Embryonic facial prominence (tissue), 1 donor: ENCODE measurements at regions not wholly inside any gene's neighbourhood (a gene's known extent, or its start where the extent isn't known, plus 50 kb on each side); places are given as distances from the start of the nearest gene placed in this dataset.

Experiments
- DNase-seq: peaks from one replicate; pipeline ENCODE4 v3.0.0-alpha.2; 2016; ENCODE audit errors: extremely low spot score

GRCh38 chr22:48665311-48665995, 1162.2 kb downstream of the BRD1 start:
- DNase-seq: peak; percentile 24

GRCh38 chr22:48664586-48664985, 1163.1 kb downstream of the BRD1 start:
- no peak for DNase-seq

GRCh38 chr22:48663297-48663696, 1164.4 kb downstream of the BRD1 start:
- DNase-seq: no peak

DNA sequence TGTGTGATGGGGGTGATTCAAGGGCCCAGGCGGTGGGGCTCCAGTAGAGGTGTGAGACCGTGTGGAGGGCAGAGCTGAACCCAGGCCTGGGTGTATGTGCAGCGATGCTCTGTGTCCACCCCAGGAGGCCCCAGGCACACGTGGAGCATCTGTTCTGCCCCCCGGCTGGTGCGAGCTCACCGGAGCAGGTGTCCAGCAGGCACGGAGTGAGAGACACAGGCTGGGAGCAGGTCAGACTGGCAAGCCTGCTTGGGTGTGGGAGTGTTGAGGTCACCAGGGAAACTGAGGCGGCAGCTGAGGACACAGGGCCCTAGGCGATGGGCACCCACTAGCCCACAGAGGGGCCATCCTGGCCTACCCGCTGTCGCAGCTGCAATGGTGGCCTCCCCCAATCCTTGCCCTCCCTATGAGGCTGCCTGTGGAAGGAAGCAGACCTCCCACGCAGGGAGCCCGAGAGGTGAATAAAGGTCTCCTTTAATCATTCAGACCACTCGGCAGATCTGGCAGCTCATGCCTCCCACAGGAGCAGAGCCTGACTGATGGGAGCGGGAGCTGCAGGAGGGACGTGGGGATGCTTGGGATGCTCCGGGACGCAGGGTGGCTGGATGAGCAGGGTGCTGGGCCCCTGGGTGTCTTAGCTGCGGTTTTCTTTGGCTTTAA, 1165.1 kb downstream of the BRD1 start:
- no peak for DNase-seq

- DNase-seq: no peak
These were observed 1165.7 kb downstream of the BRD1 start for GRCh38 chr22:48661984-48662383.

GRCh38 chr22:48660790-48661740, 1166.6 kb downstream of the BRD1 start:
- no peak for DNase-seq

GRCh38 chr22:48660104-48660789, 1167.4 kb downstream of the BRD1 start:
- DNase-seq: no peak

DNA sequence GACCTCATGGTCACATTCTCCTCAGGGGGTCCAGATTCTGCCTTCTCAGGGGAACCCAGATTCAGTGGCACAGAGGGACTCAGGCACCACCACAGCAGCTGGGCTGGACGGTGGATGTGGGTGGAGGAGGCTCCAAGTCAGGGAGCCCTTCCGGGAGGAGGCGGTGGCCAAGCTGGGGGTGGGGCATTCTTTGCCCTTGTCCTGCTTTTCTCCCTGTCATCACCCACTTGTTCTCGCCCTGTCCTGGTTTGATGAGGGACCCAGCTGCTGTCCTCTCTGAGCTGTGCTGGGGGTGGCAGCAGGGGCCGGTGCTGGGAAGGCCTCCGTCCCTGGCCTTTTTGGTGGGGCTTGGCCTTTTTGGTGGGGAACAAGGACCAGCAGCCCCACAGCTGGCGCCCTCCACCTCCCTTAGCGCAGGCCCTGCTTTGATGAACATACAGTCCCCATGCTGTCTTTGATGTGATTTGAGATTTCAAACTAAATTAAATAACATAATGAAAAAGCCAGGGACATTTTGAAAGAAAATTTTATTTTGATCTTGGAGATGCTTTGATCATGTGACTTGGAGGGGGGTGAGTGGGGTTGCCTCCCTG, 1168.2 kb downstream of the BRD1 start:
- DNase-seq: no peak

- DNase-seq: no peak
These were observed 1168.8 kb downstream of the BRD1 start for GRCh38 chr22:48658871-48659270.

DNA sequence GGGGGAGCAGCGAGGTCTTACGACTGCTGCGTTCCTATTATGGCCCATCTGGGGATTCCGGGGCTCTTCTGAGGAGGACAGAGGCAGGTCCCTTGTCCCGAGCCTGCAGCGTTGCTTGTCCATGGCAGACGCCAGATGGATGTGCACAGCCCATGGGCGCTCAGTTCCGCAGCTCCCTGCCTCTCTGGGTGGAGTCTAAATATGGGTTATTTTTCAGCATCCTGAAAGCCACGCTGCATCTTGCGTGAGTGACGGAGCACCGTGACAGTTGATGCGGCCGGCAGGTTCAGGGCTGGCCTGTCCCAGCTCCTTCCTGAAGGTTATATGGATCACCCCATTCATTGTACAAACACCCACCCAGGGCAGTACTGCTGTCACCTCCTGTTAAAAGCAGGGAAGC, 1169.4 kb downstream of the BRD1 start:
- no peak for DNase-seq

DNA sequence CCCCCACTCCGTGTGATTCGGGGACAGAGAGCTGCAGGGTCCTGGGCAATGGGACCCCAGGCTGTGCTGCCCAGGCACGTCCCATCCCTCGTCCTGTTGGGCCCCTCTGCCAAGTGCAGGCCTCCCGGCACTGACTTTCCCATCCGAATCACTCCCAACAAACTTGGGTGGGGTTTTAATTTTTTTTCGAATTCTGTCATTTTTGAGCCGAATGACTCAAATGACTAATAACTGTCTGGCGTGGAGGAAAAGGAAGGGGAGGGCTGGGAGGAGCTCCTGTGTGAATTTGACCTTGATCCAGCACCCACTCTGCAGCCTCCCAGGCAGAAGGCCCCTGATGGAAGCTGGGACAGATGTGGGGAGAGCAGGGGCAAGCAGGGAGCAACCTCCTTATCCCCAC, 1173.2 kb downstream of the BRD1 start:
- no peak for DNase-seq

GRCh38 chr22:48653929-48654328, 1173.7 kb downstream of the BRD1 start:
- no peak for DNase-seq

DNA sequence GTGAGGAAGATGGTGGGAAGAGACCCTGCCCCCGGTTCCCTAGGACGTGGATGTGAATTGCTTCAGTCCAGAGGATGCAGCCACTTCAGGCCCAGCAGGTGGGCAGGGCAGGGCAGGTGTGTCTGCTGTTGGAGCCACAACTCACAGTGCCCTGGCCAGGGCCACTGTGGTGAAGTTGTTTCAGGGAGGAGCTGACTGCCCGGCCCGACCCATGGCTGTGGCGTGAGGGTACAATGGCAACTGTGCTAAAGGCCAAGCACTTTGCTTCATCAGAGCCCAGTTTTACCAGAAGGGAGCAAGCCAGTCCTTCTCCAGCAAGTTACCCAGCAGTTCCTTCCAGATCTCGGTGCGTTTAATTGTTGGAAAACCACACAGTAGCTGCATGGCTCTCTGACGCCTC, 1174.4 kb downstream of the BRD1 start:
- no peak for DNase-seq

- no peak for DNase-seq
These were observed 1174.9 kb downstream of the BRD1 start for GRCh38 chr22:48652796-48653195.

DNA sequence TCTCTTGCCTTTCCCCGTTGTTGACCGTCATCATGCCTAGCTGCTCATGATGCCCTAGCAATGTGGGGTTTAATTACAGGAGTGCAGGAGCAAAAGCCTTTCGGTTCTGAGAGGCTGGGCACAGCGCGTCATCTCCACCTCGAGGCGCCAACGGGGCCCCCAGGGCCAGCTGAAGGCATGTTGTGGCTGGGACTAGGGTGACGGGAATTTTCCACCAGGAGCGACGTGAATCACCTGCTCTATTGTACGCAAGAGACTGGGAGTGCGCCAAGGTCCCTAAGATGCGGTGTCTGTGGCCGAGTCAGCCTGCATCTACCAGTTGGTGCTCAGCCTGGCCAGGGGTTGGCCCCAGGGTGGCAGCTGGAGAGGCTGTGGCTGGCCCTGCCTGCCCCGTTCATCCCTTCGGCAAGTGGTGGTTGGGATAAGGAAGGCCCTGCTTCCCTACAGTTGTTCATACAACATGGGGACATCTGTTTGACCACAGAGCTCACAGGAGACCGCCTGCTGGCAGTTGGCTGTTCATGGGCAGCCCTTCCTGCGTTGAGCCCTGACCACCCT, 1175.6 kb downstream of the BRD1 start:
- DNase-seq: no peak

DNA sequence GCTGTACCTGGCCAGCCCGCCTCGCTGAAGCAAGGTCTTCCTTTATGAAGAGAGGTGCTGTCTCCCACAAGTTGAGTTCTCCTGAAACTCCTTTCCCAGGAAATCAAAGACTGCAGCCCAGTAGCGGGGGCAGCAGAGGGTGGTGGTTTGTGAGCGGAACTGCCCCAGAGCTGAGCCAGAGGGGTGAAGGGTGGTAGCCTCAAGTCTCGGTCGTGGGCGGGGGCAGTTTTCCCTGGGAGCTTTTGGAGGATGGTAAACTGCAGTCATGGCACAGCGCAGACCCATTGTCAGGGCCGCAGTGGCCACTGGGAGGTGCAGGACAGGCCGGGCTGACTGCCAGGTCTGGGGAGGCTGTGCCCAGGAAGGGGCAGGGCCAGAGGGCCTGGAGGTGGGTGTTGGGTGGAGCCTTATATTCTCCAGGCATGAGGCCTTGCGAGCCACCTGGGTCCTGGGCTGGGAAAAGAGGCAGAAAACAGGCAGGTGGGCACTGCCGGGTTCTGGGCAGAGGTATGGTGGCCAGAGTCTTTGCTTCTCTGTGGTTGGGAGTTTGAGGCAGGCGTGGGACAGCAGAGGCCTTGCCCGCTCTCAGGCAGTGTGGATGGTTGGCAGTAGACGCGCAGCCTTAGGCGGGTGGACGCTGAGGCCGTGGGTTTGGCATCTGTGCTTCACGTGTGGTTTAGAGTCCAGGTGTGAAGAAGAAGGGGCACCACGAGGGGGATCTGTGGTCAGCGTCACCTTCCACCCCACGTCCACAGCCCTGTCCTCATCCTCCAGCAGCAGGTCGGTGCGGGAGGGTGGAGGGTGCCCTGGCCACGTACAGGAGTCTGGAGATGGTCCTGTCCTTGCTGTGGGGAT, 1176.4 kb downstream of the BRD1 start:
- DNase-seq: no peak

- DNase-seq: no peak
These were observed 1177.2 kb downstream of the BRD1 start for GRCh38 chr22:48650323-48651035.

DNA sequence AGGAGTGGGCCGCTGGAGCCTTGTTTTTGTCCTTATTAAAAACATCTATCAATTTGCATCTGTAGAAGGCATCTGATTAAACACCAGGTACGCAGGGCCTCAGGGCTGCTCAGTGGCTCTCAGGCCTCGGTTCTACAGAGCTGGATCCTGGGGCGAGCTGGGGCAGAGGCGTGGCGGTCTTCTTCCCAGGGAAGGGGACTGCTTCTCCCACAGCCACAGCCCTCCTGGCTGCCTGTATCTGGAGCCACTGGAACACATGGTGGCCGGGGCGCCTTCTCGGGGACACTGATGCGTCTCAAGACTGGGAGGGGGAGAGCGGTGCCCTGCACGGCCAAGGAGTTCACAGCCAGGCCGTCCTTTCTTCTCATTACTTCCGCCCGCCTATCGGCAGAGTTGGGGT, 1178.2 kb downstream of the BRD1 start:
- DNase-seq: no peak

DNA sequence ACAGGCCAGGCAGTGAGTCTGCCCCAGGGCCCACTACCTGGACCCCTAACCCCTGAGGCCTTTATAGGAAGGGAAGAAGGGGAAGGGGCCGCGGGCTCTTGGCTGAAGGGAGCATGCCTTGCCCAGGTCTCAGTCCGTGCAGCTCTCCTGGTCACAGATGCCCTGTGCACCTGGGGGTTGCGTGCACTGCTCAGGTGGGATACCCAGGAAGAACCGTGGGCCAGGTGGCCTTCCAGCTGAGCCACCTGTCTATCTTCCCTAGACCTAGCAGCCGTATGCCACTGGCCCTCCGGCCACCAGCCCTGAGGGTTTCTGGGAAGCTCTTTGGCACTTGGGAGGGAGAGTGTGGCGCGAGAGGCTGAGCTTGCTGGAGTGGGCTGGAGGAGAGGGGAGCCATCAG, 1178.6 kb downstream of the BRD1 start:
- no peak for DNase-seq
